Ovary (tissue), 7 donors: ENCODE measurements at regions not wholly inside any gene's neighbourhood (a gene's known extent, or its start where the extent isn't known, plus 50 kb on each side); places are given as distances from the start of the nearest gene placed in this dataset.

Source experiments
- DNase-seq, 5 donors: peaks; one replicate each; pipeline ENCODE4 v3.0.0-alpha.2; 2019 to 2020
- H3K27ac ChIP-seq, 2 donors: fragments of 200-600 bp; one replicate each; pipeline versions ENCODE4 v1.5.1 to v1.8.0; 2019 to 2022
- H3K27me3 ChIP-seq: fragments of 200-600 bp; one replicate; pipeline ENCODE4 v1.8.0; 2022
- H3K36me3 ChIP-seq: fragments of 200-600 bp; sonication (generic); one replicate; pipeline ENCODE4 v1.5.1; 2019
- H3K4me1 ChIP-seq: one replicate; pipeline ENCODE4 v1.8.1; 2013; ENCODE audit warnings: mild to moderate bottlenecking, moderate library complexity; ENCODE audit not compliant: insufficient read depth
- H3K4me3 ChIP-seq: fragments of 200-600 bp; sonication (generic); one replicate; pipeline ENCODE4 v1.5.1; 2017
- H3K9me3 ChIP-seq, 2 donors: fragments of 200-600 bp in 1 of 2; sonication (generic) in 1 of 2; one replicate each; pipeline versions ENCODE4 v1.5.1 to v1.8.1; 2013 to 2019; ENCODE audit warnings: mild to moderate bottlenecking in 1 of 2, moderate library complexity in 1 of 2
- EP300 ChIP-seq: sonication (generic); formaldehyde crosslinking; IDR thresholded peaks from one replicate; pipeline ENCODE4 v1.6.1; 2017; ENCODE audit warnings: antibody characterized with exemption
- POLR2A ChIP-seq: fragments of 450-650 bp; IDR thresholded peaks from one replicate; pipeline ENCODE4 v1.6.1; 2017; ENCODE audit warnings: antibody characterized with exemption, mild to moderate bottlenecking, moderate library complexity
- WGBS, 3 donors: extraction: QIAGEN DNeasy Blood & Tissue Kit in 1 of 3; methylation state at CpG; one replicate each; pipeline versions ENCODE4 v1.1.5 to v1.1.7; 2013 to 2017; 5-methylcytosine and 5-hydroxymethylcytosine counted together
- intact Hi-C, 4 donors: fragments of 100-400 bp; cut with DNase I; formaldehyde crosslinking; loops; one replicate each; pipeline versions ENCODE4 v1.11.0 to v1.15.1; 2022 to 2023
- TF ChIP-seq, protein P1 (sequence below), 3 donors: fragments of 450-650 bp in 2 of 3; fragments of 200-600 bp in 1 of 3; IDR thresholded peaks; one replicate each; pipeline versions ENCODE4 v1.5.1 to v1.8.0; 2016 to 2022; ENCODE audit warnings: antibody characterized with exemption in 3 of 3, mild to moderate bottlenecking in 1 of 3
- donor health status: DM: no; HTN: no; CAD: no; lungs with moderate emphysema.
- donor health status: DM: no; HTN: no; CAD: no.
- donor health status: Bipolar disorder and iron deficiency.
- donor health status: DM: no; HTN: no; CAD: no.
- donor health status: DM: yes; HTN: yes; CAD: no.

DNA sequence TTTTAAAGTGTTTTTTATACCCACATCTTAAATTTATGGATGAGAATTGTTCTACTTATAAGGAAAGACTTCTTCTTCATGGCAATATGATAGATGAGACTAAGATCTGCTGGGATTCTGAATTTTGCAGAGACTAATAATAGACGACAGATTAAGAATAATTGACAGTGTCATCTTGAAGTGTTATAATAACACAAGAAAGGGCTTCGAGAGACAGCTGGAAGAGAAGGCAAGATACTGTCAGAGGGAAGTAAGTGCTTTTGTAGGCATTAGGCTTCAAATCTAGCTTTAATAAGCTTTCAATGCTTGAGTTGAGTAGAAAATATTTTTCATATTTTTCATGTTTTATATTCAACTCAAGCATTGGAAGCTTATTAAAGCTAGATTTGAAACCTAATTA, 797.6 kb upstream of the PABPC4L start:
- H3K9me3 ChIP-seq, result no peaks in the 10 kb centered on the region
- no peaks in the 10 kb centered on the region for H3K4me1 ChIP-seq
- no peaks in the 10 kb centered on the region for H3K36me3 ChIP-seq
- H3K27me3 ChIP-seq, result no peaks in the 10 kb centered on the region
- 79 to 83% (median 81%) methylated on average over 2 of the region's 2 CpGs for WGBS, 3 donors
- no peak overlapping the region for H3K27ac ChIP-seq
- intact Hi-C loops, result no loop called here
- TF ChIP-seq EP300 (no peak), POLR2A (no peak)
- TF ChIP-seq, protein P1, sequence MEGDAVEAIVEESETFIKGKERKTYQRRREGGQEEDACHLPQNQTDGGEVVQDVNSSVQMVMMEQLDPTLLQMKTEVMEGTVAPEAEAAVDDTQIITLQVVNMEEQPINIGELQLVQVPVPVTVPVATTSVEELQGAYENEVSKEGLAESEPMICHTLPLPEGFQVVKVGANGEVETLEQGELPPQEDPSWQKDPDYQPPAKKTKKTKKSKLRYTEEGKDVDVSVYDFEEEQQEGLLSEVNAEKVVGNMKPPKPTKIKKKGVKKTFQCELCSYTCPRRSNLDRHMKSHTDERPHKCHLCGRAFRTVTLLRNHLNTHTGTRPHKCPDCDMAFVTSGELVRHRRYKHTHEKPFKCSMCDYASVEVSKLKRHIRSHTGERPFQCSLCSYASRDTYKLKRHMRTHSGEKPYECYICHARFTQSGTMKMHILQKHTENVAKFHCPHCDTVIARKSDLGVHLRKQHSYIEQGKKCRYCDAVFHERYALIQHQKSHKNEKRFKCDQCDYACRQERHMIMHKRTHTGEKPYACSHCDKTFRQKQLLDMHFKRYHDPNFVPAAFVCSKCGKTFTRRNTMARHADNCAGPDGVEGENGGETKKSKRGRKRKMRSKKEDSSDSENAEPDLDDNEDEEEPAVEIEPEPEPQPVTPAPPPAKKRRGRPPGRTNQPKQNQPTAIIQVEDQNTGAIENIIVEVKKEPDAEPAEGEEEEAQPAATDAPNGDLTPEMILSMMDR (IDR thresholded peaks at IDR 0.05), result no peak
- no peak for DNase-seq
- no peak overlapping the region for H3K4me3 ChIP-seq

DNA sequence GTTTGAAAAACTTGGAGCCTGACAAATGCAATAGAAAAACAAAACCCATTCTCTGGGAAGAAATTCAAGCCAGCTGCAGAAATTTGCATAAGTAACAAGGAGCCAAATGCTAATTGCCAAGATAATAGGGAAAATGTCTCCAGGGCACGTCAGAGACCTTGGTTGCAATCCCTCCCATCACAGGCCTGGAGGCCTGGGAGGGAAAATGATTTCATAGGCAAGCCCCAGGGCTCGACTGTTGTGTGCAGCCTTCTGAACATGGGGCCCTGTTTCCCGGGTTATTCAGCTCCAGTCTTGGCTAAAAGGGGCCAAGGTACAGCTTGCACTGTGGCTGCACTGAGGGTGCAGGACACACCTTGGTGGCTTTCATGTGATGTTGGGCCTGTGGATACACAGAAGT, 760.4 kb upstream of the PABPC4L start:
- TF ChIP-seq POLR2A, result no peak
- no peak for TF ChIP-seq EP300
- TF ChIP-seq, protein P1 (IDR thresholded peaks at IDR 0.05), result no peak
- WGBS, 3 donors, result 67 to 72% (median 67%) methylated on average over 3 of the region's 3 CpGs
- intact Hi-C loops, result no loop called here
- no peak overlapping the region for H3K27ac ChIP-seq
- no peak for DNase-seq
- H3K9me3 ChIP-seq, result no peaks in the 10 kb centered on the region
- H3K4me3 ChIP-seq, result no peak overlapping the region
- H3K36me3 ChIP-seq, result no peaks in the 10 kb centered on the region
- H3K27me3 ChIP-seq, result peaks cover 2% of the 10 kb centered on the region
- H3K4me1 ChIP-seq, result no peaks in the 10 kb centered on the region

GRCh38 chr4:134958862-134959261, 757.3 kb upstream of the PABPC4L start:
- TF ChIP-seq, protein P1 (IDR thresholded peaks at IDR 0.05), result no peak
- no peak for TF ChIP-seq POLR2A
- TF ChIP-seq EP300, result no peak
- Histone ChIP-seq H3K4me3 (no peak overlapping the region), H3K9me3 (no peaks in the 10 kb centered on the region), H3K36me3 (no peaks in the 10 kb centered on the region), H3K27ac (no peak overlapping the region), H3K4me1 (no peaks in the 10 kb centered on the region), H3K27me3 (peaks cover 2% of the 10 kb centered on the region)
- WGBS, 3 donors, result 92 to 95% (median 95%) methylated on average over 1 of the region's 1 CpG
- no peak for DNase-seq
- intact Hi-C loops, result no loop called here

DNA sequence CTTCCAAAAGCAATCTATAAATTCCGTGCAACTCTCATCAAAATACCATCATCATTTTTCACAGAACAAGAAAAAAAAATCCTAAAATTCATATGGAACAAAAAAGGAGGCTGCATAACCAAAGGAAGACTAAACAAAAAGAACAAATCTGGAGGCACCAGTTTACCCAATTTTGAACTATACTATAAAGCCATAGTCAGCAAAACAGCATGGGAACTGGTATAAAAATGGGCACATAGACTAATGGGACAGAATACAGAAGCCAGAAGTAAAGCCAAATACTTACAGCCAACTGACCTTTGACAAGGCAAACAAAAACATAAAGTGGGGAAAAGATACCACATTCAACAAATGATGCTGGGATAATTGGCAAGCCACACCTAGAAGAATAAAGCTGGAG, 753.5 kb upstream of the PABPC4L start:
- TF ChIP-seq EP300, result no peak
- TF ChIP-seq, protein P1 (IDR thresholded peaks at IDR 0.05), result no peak
- TF ChIP-seq POLR2A, result no peak
- DNase-seq, result no peak
- no peaks in the 10 kb centered on the region for H3K9me3 ChIP-seq
- H3K27me3 ChIP-seq, result no peaks in the 10 kb centered on the region
- intact Hi-C loops, result no loop called here
- H3K27ac ChIP-seq, result no peak overlapping the region
- 85 to 90% (median 89%) methylated on average over 1 of the region's 1 CpG for WGBS, 3 donors
- no peak overlapping the region for H3K4me3 ChIP-seq
- H3K4me1 ChIP-seq, result no peaks in the 10 kb centered on the region
- no peaks in the 10 kb centered on the region for H3K36me3 ChIP-seq

DNA sequence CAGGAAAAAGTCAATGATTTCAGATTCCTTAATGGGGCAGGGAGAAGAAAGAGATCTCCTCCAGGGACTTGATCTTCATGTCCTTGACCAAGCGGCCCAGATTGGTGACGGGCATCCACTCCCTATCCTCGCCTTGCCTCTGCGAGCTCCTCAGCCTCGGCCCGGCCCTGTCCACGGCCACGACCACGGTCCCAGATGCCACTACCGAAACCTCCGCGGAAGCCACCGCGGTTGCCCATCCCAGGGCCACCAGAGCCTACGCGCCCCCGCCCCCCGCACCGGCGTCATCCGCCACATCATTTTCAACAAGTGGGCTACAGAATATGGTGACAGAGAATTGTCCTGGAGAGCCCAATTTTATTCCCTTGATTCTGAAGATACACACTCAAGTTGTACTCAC, 751.2 kb upstream of the PABPC4L start:
- intact Hi-C loops, result no loop called here
- no peaks in the 10 kb centered on the region for H3K36me3 ChIP-seq
- no peak overlapping the region for H3K27ac ChIP-seq
- no peaks in the 10 kb centered on the region for H3K9me3 ChIP-seq
- WGBS, 3 donors, result 96 to 98% (median 96%) methylated on average over 21 of the region's 21 CpGs
- TF ChIP-seq POLR2A (no peak), EP300 (no peak)
- TF ChIP-seq, protein P1 (IDR thresholded peaks at IDR 0.05), result no peak
- H3K4me3 ChIP-seq, result no peak overlapping the region
- DNase-seq, result no peak
- H3K4me1 ChIP-seq, result no peaks in the 10 kb centered on the region
- no peaks in the 10 kb centered on the region for H3K27me3 ChIP-seq
